ENCODE measurements at regions not wholly inside any gene's neighbourhood (a gene's known extent, or its start where the extent isn't known, plus 50 kb on each side); places are given as distances from the start of the nearest gene placed in this dataset.

- TF ChIP-seq CTCF (IDR thresholded peaks at IDR 0.05), result no peak
- TF ChIP-seq EZH2 (IDR thresholded peaks at IDR 0.05; ENCODE audit: borderline replicate concordance, insufficient read depth, low read depth, low read length, poor library complexity, severe bottlenecking), result no peak
Observed at GRCh38 chr11:127115844-127116243, 115.3 kb upstream of the KIRREL3 start.

Data from B cell (primary cell).